Cerebellar cortex (tissue), 1 donor: ENCODE measurements at regions not wholly inside any gene's neighbourhood (a gene's known extent, or its start where the extent isn't known, plus 50 kb on each side); places are given as distances from the start of the nearest gene placed in this dataset.
A peak's percentile ranks its signal among the peaks of the same experiment; 100 is the strongest.

Experiments
- DNase-seq: peaks from one replicate; pipeline ENCODE4 v3.0.0-alpha.2; 2015; ENCODE audit warnings: low spot score

GRCh38 chr12:25827747-25828146 lies 130.7 kb upstream of the RASSF8 start:
- no peak for DNase-seq

- peak; percentile 50 for DNase-seq
Observed at GRCh38 chr12:25828188-25828587, 130.3 kb upstream of the RASSF8 start.

GRCh38 chr12:25829192-25829591 lies 129.3 kb upstream of the RASSF8 start:
- no peak for DNase-seq

GRCh38 chr12:25830456-25830855 lies 128.0 kb upstream of the RASSF8 start:
- DNase-seq = no peak

- no peak for DNase-seq
Observed at GRCh38 chr12:25833657-25834056, 124.8 kb upstream of the RASSF8 start.

GRCh38 chr12:25835385-25835784 lies 123.1 kb upstream of the RASSF8 start:
- no peak for DNase-seq

- DNase-seq = no peak
Observed at GRCh38 chr12:25838007-25838406, 120.5 kb upstream of the RASSF8 start.

GRCh38 chr12:25839470-25839869 lies 119.0 kb upstream of the RASSF8 start:
- no peak for DNase-seq

- no peak for DNase-seq
Observed at GRCh38 chr12:25840678-25841465, 117.6 kb upstream of the RASSF8 start.

- DNase-seq = no peak
Observed at GRCh38 chr12:25842254-25842653, 116.2 kb upstream of the RASSF8 start.

GRCh38 chr12:25843976-25844375 lies 114.5 kb upstream of the RASSF8 start:
- no peak for DNase-seq

- DNase-seq = no peak
Observed at GRCh38 chr12:25845415-25845814, 113.1 kb upstream of the RASSF8 start.

- no peak for DNase-seq
Observed at GRCh38 chr12:25852792-25853191, 105.7 kb upstream of the RASSF8 start.

GRCh38 chr12:25853316-25854095 lies 105.0 kb upstream of the RASSF8 start:
- DNase-seq = no peak

- no peak for DNase-seq
Observed at GRCh38 chr12:25854991-25855390, 103.5 kb upstream of the RASSF8 start.

GRCh38 chr12:25855716-25856115 lies 102.8 kb upstream of the RASSF8 start:
- no peak for DNase-seq

GRCh38 chr12:25859976-25860375 lies 98.5 kb upstream of the RASSF8 start:
- no peak for DNase-seq

- no peak for DNase-seq
Observed at GRCh38 chr12:25861226-25861625, 97.3 kb upstream of the RASSF8 start.

GRCh38 chr12:25864306-25865276 lies 93.9 kb upstream of the RASSF8 start:
- DNase-seq = no peak

- DNase-seq = no peak
Observed at GRCh38 chr12:25866586-25867378, 91.7 kb upstream of the RASSF8 start.

- DNase-seq = no peak
Observed at GRCh38 chr12:25868193-25868592, 90.3 kb upstream of the RASSF8 start.
